Endothelial cell of umbilical vein (primary cell): ENCODE measurements at regions not wholly inside any gene's neighbourhood (a gene's known extent, or its start where the extent isn't known, plus 50 kb on each side); places are given as distances from the start of the nearest gene placed in this dataset.

ENCODE experiments used
- BruUV-seq: library from RNA; stranded (reverse); fragments of 400-500 nt; replicated peaks from 2 replicates; lab custom pipeline; 2021; lab: Mats Ljungman, UMichigan
- CTCF ChIA-PET: fragments of 300-600, 350-600 bp; sonication (Branson Sonifier 250); formaldehyde crosslinking; loops from one replicate; lab custom pipeline; 2021; ENCODE audit warnings: antibody characterized with exemption, inconsistent platforms; lab: Charles Lee
- POLR2A ChIA-PET: fragments of 300-600, 350-600 bp; sonication (Branson Sonifier 250); formaldehyde crosslinking; loops from one replicate; lab custom pipeline; 2021; ENCODE audit warnings: antibody characterized with exemption, inconsistent platforms; lab: Charles Lee
- DNase-seq: peaks from one replicate; pipeline ENCODE4 v3.0.0-alpha.2; 2011; ENCODE audit warnings: low read depth, low spot score
- FAIRE-seq: peaks from 2 replicates; lab custom pipeline; 2011; peaks lifted over from hg19 to GRCh38; lab: Jason Lieb, UNC
- H2AFZ ChIP-seq: 2 replicates; pipeline ENCODE4 v1.6.0; 2012; ENCODE audit warnings: low read depth, low read length, control low read depth, inconsistent platforms
- H3K27ac ChIP-seq: 2 replicates; pipeline ENCODE4 v1.5.1; 2011; ENCODE audit warnings: low read depth, mild to moderate bottlenecking, control low read depth, low read length, moderate library complexity; ENCODE audit not compliant: insufficient read depth
- H3K27me3 ChIP-seq, 2 experiments: 2 replicates each; pipeline versions ENCODE4 v1.6.0 to v1.6.1; 2011; ENCODE audit warnings: low read length in 2 of 2, mixed read lengths in 1 of 2; ENCODE audit not compliant: control insufficient read depth in 2 of 2, insufficient read depth in 2 of 2
- H3K36me3 ChIP-seq, 2 experiments: 2 replicates in 1 of 2; 3 replicates in 1 of 2; pipeline ENCODE4 v1.5.1; 2011; ENCODE audit warnings: low read length in 2 of 2, mild to moderate bottlenecking in 1 of 2, moderate library complexity in 1 of 2; ENCODE audit not compliant: control insufficient read depth in 2 of 2, insufficient read depth in 2 of 2; ENCODE audit errors: extremely low read depth in 1 of 2
- H3K4me1 ChIP-seq: 3 replicates; pipeline ENCODE4 v1.5.1; 2011; ENCODE audit warnings: mild to moderate bottlenecking, low read length; ENCODE audit not compliant: control insufficient read depth, insufficient read depth; ENCODE audit errors: extremely low read depth
- H3K4me2 ChIP-seq: 2 replicates; pipeline ENCODE4 v1.6.1; 2011; ENCODE audit warnings: low read length, control low read depth, mixed read lengths; ENCODE audit not compliant: insufficient read depth
- H3K4me3 ChIP-seq, 3 experiments: fragments of 200-600 bp in 1 of 3; sonication (generic), shearing (Covaris generic) in 1 of 3; replicated peaks in 1 of 3; 2 replicates each; pipeline ENCODE4 v1.5.1; 2011 to 2016; ENCODE audit warnings: control low read depth in 3 of 3, low read length in 3 of 3, mild to moderate bottlenecking in 2 of 3, inconsistent platforms in 1 of 3, low read depth in 1 of 3, moderate library complexity in 1 of 3; ENCODE audit not compliant: insufficient read depth in 1 of 3
- H3K79me2 ChIP-seq: 2 replicates; pipeline ENCODE4 v1.6.0; 2012; ENCODE audit warnings: low read length, inconsistent platforms; ENCODE audit not compliant: control insufficient read depth, insufficient read depth
- H3K9ac ChIP-seq: replicated peaks from 2 replicates; pipeline ENCODE3; 2011; ENCODE audit warnings: low read length, control low read depth; ENCODE audit not compliant: insufficient read depth; ENCODE audit errors: extremely low read depth
- H3K9me1 ChIP-seq: replicated peaks from 3 replicates; pipeline ENCODE4 v1.6.0; 2011; ENCODE audit warnings: mild to moderate bottlenecking, low read length; ENCODE audit not compliant: control insufficient read depth, insufficient read depth; ENCODE audit errors: extremely low read depth
- H3K9me3 ChIP-seq: replicated peaks from 2 replicates; pipeline ENCODE4 v1.5.1; 2012; ENCODE audit warnings: low read length, inconsistent platforms; ENCODE audit not compliant: control insufficient read depth, insufficient read depth
- H4K20me1 ChIP-seq: replicated peaks from 2 replicates; pipeline ENCODE3; 2011; ENCODE audit warnings: mild to moderate bottlenecking, low read length; ENCODE audit not compliant: control insufficient read depth, insufficient read depth; ENCODE audit errors: extremely low read depth
- EZH2 ChIP-seq: IDR thresholded peaks from 2 replicates; pipeline ENCODE4 v1.6.1; 2012; ENCODE audit warnings: borderline replicate concordance, low read depth, mild to moderate bottlenecking, moderate library complexity, low read length, inconsistent platforms; ENCODE audit not compliant: severe bottlenecking
- FOS ChIP-seq: IDR thresholded peaks from 2 replicates; pipeline ENCODE4 v1.6.1; 2011; ENCODE audit warnings: mild to moderate bottlenecking, low read length, moderate library complexity, borderline replicate concordance; ENCODE audit not compliant: insufficient read depth
- GATA2 ChIP-seq: IDR thresholded peaks from 2 replicates; pipeline ENCODE4 v1.7.0; 2011; ENCODE audit warnings: low read depth, mild to moderate bottlenecking, moderate library complexity, mixed read lengths, low read length; ENCODE audit not compliant: insufficient read length, insufficient read depth
- JUN ChIP-seq: IDR thresholded peaks from 2 replicates; pipeline ENCODE4 v1.6.1; 2011; ENCODE audit warnings: borderline replicate concordance, low read depth; ENCODE audit not compliant: insufficient read length, insufficient read depth
- MAX ChIP-seq: IDR thresholded peaks from 2 replicates; pipeline ENCODE4 v1.6.1; 2011; ENCODE audit not compliant: insufficient read depth, insufficient read length
- MYC ChIP-seq: IDR thresholded peaks from one replicate; pipeline ENCODE4 v1.6.1; 2011; ENCODE audit warnings: mild to moderate bottlenecking, low read depth, low read length
- POLR2A ChIP-seq: IDR thresholded peaks from 2 replicates; pipeline ENCODE4 v1.6.1; 2012; ENCODE audit warnings: low read depth, mild to moderate bottlenecking, control low read depth, low read length
- POLR2AphosphoS5 ChIP-seq: IDR thresholded peaks from 2 replicates; pipeline ENCODE4 v1.6.1; 2012; ENCODE audit warnings: low read depth, mild to moderate bottlenecking, control low read depth, low read length, moderate library complexity; ENCODE audit not compliant: insufficient read depth
- dilution Hi-C: fragments of 300-500 bp; cut with MboI; formaldehyde crosslinking; loops from one replicate; pipeline ENCODE4 v1.15.0; 2019; ENCODE audit warnings: low sequenced_read_pairs; ENCODE audit not compliant: extremely low pct_ligation_motif_present
- intact Hi-C: fragments of 100-400 bp; cut with micrococcal nuclease; formaldehyde crosslinking; loops from one replicate; pipeline ENCODE4 v1.10.0; 2022
- TF ChIP-seq, protein P1 (sequence below), 2 donors: IDR thresholded peaks; 1 replicate in 1 of 2; 2 replicates in 1 of 2; pipeline ENCODE4 v1.5.1; 2011; ENCODE audit warnings: low read length in 2 of 2, mild to moderate bottlenecking in 2 of 2, moderate library complexity in 2 of 2, control low read depth in 1 of 2, inconsistent platforms in 1 of 2, low read depth in 1 of 2; ENCODE audit not compliant: insufficient read depth in 1 of 2; ENCODE audit errors: extremely low read depth in 1 of 2

DNA sequence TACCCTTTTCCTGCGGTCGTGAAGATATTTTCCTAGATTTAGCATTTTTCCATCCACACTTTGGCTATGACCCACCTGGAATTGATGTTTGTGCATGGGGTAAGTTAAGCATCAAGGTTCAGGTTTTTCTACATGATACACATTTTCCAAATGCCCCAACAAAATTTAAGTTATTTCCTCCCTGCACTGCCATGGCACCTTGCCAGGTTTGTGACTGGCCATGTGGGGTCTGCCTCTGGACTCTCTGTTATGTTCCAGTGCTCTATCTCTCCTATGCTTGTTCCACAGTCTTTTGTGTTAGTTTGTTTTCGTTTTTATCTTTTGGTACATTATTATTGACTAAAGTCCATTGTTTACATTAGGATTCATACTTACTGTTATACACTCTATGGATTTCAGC is 934.3 kb downstream of the TBC1D22A start:
- Histone ChIP-seq H3K4me2 (no peak overlapping the region), H3K36me3 (no peaks in the 10 kb centered on the region), H3K9ac (no peak overlapping the region), H3K79me2 (no peaks in the 10 kb centered on the region), H3K9me3 (peaks cover 4% of the 10 kb centered on the region), H3K27me3 (no peaks in the 10 kb centered on the region), H3K4me1 (no peaks in the 10 kb centered on the region), H4K20me1 (no peaks in the 10 kb centered on the region), H3K9me1 (no peaks in the 10 kb centered on the region), H3K27ac (no peak overlapping the region), H2AFZ (no peak overlapping the region), H3K4me3 (no peak overlapping the region)
- no TSS peak for BruUV-seq
- POLR2A ChIA-PET, result no interaction called here
- TF ChIP-seq MAX (no peak), MYC (no peak), JUN (no peak)
- TF ChIP-seq, protein P1, sequence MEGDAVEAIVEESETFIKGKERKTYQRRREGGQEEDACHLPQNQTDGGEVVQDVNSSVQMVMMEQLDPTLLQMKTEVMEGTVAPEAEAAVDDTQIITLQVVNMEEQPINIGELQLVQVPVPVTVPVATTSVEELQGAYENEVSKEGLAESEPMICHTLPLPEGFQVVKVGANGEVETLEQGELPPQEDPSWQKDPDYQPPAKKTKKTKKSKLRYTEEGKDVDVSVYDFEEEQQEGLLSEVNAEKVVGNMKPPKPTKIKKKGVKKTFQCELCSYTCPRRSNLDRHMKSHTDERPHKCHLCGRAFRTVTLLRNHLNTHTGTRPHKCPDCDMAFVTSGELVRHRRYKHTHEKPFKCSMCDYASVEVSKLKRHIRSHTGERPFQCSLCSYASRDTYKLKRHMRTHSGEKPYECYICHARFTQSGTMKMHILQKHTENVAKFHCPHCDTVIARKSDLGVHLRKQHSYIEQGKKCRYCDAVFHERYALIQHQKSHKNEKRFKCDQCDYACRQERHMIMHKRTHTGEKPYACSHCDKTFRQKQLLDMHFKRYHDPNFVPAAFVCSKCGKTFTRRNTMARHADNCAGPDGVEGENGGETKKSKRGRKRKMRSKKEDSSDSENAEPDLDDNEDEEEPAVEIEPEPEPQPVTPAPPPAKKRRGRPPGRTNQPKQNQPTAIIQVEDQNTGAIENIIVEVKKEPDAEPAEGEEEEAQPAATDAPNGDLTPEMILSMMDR (IDR thresholded peaks at IDR 0.05; ENCODE audit: extremely low read depth in 1 of 2, insufficient read depth in 1 of 2, low read depth in 1 of 2, low read length in 2 of 2), result no peak
- dilution Hi-C loops (no loop called here), intact Hi-C loops (no loop called here)
- DNase-seq, result no peak
- CTCF ChIA-PET, result no interaction called here
- FAIRE-seq, result no peak

- Histone ChIP-seq H3K27me3 (no peaks in the 10 kb centered on the region), H3K27ac (no peak overlapping the region), H3K36me3 (no peaks in the 10 kb centered on the region), H2AFZ (no peak overlapping the region), H4K20me1 (no peaks in the 10 kb centered on the region), H3K4me1 (no peaks in the 10 kb centered on the region), H3K9ac (no peak overlapping the region), H3K4me3 (no peak overlapping the region), H3K9me3 (peaks cover 6% of the 10 kb centered on the region), H3K79me2 (no peaks in the 10 kb centered on the region), H3K9me1 (no peaks in the 10 kb centered on the region), H3K4me2 (no peak overlapping the region)
- ChIA-PET CTCF (no interaction called here), POLR2A (no interaction called here)
- no peak for TF ChIP-seq MAX
- no peak for TF ChIP-seq FOS
- no peak for TF ChIP-seq MYC
- TF ChIP-seq GATA2, result no peak
- TF ChIP-seq POLR2A, result no peak
- no peak for TF ChIP-seq JUN
- TF ChIP-seq POLR2AphosphoS5, result no peak
- TF ChIP-seq, protein P1 (IDR thresholded peaks at IDR 0.05; ENCODE audit: extremely low read depth in 1 of 2, insufficient read depth in 1 of 2, low read depth in 1 of 2, low read length in 2 of 2), result no peak
- TF ChIP-seq EZH2, result no peak
- no peak for DNase-seq
- intact Hi-C loops (no loop called here), dilution Hi-C loops (no loop called here)
- FAIRE-seq, result no peak
- no TSS peak for BruUV-seq
These were observed 932.7 kb downstream of the TBC1D22A start for GRCh38 chr22:47695176-47695575.
